Stomach (tissue), 4 donors: ENCODE measurements at regions not wholly inside any gene's neighbourhood (a gene's known extent, or its start where the extent isn't known, plus 50 kb on each side); places are given as distances from the start of the nearest gene placed in this dataset.

ENCODE experiments used
- POLR2A ChIP-seq, 4 donors: fragments of 450-650 bp; IDR thresholded peaks; one replicate each; pipeline ENCODE4 v1.6.1; 2016; ENCODE audit warnings: antibody characterized with exemption in 4 of 4, control low read depth in 2 of 4, mild to moderate bottlenecking in 1 of 4, moderate library complexity in 1 of 4
- POLR2AphosphoS5 ChIP-seq, 3 donors: sonication (generic); formaldehyde crosslinking; IDR thresholded peaks; one replicate each; pipeline ENCODE4 v1.6.1; 2016; ENCODE audit warnings: antibody characterized with exemption in 3 of 3
- TF ChIP-seq, protein P1 (sequence below), 7 experiments: fragments of 450-650 bp in 4 of 7; fragments of 200-600 bp in 3 of 7; sonication (generic) in 3 of 7; IDR thresholded peaks; one replicate each; pipeline ENCODE4 v1.5.1; 2016 to 2019; ENCODE audit warnings: antibody characterized with exemption in 7 of 7, control low read depth in 2 of 7, mild to moderate bottlenecking in 1 of 7

DNA sequence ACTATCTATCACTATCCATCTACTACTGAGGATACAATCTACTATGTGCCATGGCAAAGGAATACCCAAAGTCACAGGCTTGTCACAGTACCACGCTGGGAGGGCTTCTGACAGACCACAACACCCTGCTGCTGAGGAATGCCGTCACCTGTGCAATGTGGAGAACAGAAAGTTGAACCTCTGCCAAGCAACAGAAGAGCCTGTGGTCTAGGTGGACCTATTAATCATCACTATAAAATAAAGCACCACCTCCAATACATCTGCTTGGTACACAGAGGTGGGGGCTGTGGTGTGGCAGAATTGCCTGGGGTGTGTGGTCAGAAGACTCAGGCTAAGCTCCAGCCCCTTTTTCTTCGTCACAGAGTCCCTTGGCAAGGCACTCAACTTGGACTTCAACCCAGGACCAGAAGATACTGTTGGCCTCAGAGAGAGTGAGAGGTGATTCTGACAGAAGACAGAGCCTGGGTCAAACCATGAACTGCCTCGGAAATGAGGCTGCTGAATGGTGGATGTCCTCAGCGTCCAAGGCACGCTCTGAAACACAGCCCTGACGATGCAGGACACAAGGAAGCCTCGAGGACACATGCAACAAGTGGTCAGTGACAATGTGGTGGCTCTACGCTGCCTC lies 189.4 kb upstream of the CHRNA7 start:
- TF ChIP-seq, protein P1, sequence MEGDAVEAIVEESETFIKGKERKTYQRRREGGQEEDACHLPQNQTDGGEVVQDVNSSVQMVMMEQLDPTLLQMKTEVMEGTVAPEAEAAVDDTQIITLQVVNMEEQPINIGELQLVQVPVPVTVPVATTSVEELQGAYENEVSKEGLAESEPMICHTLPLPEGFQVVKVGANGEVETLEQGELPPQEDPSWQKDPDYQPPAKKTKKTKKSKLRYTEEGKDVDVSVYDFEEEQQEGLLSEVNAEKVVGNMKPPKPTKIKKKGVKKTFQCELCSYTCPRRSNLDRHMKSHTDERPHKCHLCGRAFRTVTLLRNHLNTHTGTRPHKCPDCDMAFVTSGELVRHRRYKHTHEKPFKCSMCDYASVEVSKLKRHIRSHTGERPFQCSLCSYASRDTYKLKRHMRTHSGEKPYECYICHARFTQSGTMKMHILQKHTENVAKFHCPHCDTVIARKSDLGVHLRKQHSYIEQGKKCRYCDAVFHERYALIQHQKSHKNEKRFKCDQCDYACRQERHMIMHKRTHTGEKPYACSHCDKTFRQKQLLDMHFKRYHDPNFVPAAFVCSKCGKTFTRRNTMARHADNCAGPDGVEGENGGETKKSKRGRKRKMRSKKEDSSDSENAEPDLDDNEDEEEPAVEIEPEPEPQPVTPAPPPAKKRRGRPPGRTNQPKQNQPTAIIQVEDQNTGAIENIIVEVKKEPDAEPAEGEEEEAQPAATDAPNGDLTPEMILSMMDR (IDR thresholded peaks at IDR 0.05), result no peak
- TF ChIP-seq POLR2AphosphoS5 (IDR thresholded peaks at IDR 0.05), result no peak
- TF ChIP-seq POLR2A (IDR thresholded peaks at IDR 0.05), result no peak
